HG02571 (cell line): ENCODE measurements at regions not wholly inside any gene's neighbourhood (a gene's known extent, or its start where the extent isn't known, plus 50 kb on each side); places are given as distances from the start of the nearest gene placed in this dataset.
"Not testable (repeated sequence)": the region's sequence is repeated elsewhere in the genome, so short reads cannot be mapped to it uniquely, and the experiment has no call there.

Experiments used
- ATAC-seq: cut with Tn5 transposase; IDR thresholded peaks from one replicate; pipeline ENCODE4 v1.9.1; 2021; ENCODE audit warnings: mild to moderate bottlenecking, moderate library complexity; ENCODE audit not compliant: unreplicated experiment

DNA sequence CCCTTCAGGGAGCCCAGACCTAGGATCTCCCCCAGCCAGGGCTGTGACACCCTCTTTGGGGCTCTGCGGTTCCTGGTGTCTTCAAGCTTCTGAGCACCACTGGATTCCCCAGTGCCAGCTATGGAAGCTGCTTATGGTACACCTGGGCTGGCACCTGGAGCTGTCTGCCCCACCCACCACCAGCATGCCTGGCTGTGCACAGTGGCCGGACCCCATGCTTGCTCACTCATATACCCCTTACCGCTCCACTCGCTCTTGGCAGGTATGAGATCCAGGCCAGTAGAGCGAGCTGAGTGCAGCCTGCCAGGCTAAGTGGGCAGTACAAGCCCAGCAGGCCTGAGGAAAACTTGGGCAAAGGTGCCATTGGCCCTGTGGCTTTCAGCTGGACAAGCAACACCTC, 114.0 kb downstream of the DACT1 start:
- no peak for ATAC-seq

DNA sequence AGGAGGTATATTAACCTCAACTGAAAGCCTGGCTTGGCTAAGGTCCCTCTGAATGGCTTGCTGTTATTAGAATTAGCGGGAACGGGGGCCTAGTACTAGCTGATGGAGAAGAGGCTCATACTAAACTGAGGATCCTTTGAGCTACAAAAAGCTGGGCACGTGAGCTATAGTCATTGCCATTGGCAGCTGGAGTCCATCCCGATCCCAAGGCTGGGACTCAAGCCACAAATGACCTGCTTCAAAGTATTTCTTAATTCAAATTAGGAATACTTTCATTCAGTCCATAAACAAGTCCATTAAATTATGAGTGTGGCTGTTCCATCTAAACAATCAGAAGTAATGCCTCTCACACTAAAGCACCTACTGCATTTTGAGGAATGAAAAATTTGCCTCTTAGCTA, 114.5 kb downstream of the DACT1 start:
- no peak for ATAC-seq

GRCh38 chr14:58752771-58753201, 115.0 kb downstream of the DACT1 start:
- ATAC-seq: no peak

DNA sequence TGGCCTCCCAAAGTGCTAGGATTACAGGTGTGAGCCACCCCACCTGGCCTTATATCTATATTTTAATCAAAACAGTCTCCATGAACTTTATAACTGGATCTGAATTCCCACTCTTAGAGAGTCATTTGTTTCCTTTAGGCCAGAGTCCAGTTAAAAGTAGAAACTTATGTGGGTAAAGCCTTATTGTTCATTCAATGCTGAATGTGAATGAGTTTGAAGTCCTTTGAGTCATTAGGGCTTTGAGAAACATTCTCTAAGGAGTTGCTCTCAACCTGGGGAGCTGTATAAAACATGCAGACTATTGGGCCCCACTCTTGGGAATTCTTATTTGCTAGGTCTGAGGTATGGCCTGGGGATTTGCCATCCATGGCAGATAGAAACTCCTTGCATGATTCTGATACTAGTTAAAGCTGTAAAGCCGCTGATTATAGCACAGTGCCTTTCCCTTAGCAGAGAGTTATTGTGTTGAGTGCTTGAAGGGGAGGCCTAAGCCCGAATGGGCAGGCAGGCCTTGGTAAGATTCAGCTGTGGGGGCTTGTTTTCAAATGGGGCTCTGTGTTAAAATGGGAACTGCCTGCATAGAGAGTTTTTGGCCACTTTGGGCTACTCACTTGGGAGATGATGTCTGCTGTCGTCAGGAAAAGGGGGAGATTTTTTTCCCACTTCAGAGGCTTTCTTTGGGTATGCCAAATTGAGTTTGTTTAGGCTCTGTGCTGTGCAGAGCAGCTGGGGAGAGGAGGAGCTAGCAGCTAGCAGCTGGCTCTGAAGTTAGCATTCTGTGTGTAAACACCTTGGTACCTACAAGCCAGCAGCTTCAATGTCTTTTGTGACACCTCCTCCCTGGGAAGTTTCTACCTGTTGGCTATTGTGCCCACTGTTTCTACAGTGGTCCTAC, 117.5 kb downstream of the DACT1 start:
- ATAC-seq: no peak

DNA sequence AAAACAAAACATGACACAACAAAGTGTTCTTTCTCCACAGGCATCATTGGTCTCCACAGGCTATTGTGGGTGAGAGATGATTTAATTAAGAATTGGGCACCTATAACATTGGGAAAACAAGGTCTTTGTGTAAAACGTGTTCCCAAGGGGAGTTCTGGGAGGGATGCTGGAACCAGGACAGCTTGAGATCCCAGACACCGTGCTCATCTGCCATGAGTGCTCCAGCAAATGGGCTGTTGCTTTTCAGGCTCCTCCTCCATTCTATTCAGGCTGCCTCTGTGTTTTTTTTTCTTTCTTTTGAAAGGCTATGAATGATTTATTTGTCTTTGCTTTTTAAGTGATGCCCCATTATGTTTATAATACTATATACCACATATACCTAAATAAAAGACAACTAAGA, 122.4 kb downstream of the DACT1 start:
- no peak for ATAC-seq

- no peak for ATAC-seq
Observed at GRCh38 chr14:58762629-58763028, 124.9 kb downstream of the DACT1 start.

DNA sequence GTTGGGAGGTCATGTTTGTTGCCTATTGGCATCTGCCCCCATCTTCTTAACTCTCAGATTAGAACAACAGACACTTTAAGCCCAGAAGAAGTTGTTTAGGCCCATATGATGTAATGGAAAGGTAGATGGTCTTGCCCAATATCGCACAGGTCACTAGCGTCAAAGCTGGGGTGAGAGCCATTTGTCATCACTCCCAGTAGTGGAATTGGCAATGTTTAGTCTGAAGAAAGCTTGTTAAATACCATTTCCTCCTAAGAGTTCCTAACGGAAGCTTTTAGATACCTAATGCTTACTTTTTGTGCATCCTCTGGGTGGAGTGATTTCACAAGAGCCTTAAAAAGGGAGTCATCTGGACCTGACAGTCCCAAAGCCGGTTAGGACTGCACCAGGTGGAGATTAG, 125.4 kb downstream of the DACT1 start:
- no peak for ATAC-seq

GRCh38 chr14:58765418-58765831, 127.7 kb downstream of the DACT1 start:
- no peak for ATAC-seq

DNA sequence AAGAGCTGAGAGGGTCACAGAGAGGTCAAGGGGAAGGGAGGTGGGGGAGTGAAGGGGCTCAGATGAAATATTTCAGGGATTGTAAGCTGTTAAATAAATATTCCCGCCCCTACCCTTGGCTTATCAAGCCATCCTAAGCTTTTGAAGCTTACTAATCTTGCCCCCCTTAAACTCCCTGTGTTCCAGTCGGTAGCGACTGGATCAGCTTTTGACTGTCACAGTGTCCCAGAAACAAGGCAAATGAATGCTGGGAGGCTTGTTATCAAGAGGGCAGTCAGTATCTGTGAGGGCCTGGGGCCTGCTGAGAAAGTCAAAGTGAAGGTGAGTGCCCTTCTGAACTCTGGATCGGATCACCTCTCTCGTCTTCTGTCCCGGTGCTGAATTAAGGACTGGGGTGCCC, 128.1 kb downstream of the DACT1 start:
- no peak for ATAC-seq

GRCh38 chr14:58769011-58769643, 131.4 kb downstream of the DACT1 start:
- no peak for ATAC-seq

GRCh38 chr14:58769771-58770170, 132.0 kb downstream of the DACT1 start:
- ATAC-seq: no peak

DNA sequence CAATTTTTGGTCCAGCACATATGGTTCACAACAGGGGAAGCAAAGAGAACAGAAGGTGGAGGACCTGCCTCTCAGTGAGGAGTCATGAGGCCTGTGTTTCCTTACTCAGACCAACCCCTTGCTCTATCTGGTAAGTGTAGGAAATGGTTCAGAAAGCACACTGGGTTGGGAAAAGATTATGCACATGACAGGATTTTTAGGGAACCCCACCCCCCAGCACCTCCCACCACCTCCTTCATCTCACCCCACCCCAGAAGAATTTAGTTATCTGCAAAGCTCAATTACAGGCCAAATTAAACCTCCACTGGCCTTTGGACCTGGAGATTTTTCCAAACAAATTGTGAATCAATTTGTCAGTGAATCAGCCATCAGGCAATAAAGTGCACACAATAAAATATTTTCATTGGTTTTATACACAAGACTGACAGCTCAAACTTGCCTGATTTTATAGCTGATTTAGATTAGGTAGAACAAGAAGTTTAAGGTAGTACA, 132.8 kb downstream of the DACT1 start:
- no peak for ATAC-seq

DNA sequence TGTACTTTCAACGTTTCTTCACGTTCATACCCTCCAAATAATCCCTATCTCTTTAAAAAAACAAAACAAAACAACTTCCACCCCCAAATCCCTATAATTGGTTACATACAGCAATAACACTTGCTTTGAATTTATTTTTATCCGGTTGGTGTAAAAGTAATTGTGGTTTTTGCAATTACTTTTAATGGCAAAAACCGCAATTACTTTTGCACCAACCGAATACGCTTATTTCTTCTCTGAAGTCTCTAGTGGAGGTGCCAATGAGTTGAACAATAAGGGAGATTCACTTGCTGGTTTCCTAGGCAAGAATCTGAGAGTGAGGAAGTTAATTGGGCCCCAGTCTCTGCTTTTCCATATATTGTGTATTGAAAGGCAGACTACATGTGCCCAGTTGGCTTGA, 133.3 kb downstream of the DACT1 start:
- no peak for ATAC-seq

DNA sequence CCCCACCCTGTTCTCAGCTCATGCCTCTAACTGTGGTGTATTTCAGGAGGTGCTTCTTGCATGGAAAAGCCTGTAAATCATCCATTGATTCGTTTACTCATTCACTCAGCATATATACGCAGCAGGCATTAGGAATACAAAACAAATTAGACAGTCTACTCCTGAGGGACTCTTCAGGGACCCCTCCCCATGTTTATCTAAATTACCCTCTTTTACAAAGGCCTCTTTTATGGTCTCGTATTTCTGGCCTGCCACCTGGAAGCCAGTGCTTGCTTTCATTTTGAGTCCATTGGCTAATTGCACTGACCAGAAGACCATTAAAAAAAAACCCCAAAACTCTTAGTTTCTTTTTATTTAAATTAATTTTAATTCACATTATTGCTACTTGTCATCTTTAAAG, 134.4 kb downstream of the DACT1 start:
- no peak for ATAC-seq

DNA sequence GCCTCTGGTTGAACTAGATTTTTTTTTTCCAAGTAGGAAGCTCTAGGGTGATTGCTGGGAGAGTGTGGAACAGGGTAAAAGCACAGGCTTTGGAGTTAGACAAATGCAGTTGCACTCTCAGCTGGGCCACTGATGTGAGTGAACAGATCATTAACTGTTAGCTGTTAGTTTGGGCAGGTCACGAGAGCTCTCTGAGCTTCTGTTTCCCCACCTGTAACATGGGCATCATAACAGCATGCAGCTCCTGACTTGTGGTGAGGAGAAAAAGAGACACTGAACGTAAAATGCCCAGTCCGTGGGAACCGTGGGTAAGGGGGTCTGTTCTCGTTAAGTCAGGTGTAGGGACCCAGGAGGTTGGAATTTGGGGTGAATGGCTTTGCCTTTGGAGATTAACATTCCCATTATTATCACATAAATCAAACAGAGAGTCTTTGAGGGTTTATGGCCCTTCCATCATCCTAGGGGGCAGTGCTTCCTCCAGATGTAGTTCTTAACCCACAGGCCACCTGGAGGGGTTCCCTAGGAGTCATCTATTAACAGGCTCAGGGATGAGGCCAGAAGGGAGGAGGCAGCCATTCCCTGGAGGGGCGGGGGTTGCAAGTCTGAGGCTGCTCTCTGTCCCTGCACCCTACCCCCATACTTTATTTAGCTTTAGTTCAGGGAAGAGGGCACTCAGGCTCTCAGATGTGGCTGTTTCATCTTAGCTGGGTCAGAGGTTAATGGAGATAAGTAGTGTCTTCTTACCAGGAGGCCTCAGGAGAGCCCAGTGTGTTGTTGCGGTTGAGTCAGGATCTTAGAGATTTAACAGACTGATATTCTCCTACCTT, 135.2 kb downstream of the DACT1 start:
- ATAC-seq: no peak

DNA sequence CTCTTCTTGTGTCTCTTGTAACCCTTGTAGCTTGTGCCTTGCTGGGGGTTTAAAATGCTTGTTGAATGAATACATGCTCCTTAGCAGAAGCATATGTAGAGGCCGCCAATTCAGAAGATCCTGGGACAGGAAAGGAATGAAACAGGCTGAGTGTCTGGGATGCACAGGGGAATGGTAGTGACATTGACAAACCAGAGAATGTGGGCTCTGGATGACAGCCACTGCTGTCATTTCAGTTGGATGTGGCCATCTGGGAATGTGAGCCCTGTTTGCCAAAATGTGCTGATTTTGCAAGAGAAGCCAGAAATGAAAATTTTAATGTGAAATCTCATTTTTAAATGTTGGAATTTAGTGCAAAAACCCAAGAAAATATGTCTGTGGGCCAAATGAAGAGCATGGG, 136.8 kb downstream of the DACT1 start:
- no peak for ATAC-seq

GRCh38 chr14:58775130-58775529, 137.4 kb downstream of the DACT1 start:
- not testable (repeated sequence) for ATAC-seq

DNA sequence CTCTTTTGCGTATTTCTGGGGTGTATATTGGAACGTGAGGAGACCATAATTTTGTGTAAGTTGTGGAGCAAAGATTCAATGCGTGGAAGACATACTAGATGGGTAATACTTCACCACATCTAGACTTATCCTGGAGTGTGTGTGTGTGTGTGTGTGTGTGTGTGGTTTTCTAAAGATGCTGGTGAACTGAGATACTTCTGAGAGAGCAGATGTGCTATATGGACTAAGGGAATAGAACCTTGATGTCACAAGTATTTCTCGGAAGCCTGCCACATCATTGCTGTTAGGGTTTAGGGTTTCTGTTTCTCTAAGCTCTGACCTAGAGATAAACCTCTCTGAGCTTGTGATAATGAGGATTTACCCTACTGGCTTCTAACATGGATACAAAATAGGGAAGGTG, 138.8 kb downstream of the DACT1 start:
- ATAC-seq: no peak

GRCh38 chr14:58777541-58777979, 139.8 kb downstream of the DACT1 start:
- no peak for ATAC-seq

DNA sequence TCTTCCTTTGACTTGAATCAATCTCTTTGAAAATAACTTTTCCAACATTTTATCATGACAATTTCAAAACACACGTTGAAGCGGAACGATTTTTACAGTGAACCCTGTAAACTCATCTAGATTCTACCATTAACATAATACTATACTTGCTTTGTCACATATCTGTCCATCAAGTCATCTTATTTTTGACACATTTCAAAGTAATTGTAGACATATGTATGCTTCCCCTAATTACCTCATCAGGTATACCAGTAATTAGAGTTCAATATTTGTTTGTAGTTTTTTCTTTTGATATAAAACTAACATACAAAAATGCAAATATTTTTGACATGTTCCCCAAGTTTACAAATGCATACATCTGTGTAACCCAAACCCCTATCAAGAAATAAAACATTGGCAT, 140.4 kb downstream of the DACT1 start:
- no peak for ATAC-seq

DNA sequence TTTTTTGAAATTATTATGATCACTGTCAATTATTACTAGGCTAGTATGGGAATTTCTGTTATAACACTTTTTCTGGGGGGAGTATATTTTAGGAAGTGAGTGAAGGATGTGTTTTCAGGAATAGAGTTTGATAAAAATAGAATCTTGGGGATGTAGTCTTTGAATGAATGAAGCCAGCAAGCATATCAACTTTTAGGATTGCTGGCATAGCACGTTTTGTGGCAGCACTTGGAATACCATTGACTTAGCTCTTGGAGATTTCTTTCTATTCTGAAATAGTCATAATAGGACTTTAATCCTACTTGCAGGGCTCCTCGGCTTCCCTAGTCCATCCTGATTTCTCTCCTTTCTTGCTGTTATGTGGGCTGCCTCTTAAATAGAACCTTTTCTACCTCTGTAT, 141.6 kb downstream of the DACT1 start:
- ATAC-seq: no peak
